Panc1 (cell line): ENCODE measurements at regions not wholly inside any gene's neighbourhood (a gene's known extent, or its start where the extent isn't known, plus 50 kb on each side); places are given as distances from the start of the nearest gene placed in this dataset.
"Not testable (repeated sequence)": the region's sequence is repeated elsewhere in the genome, so short reads cannot be mapped to it uniquely, and the experiment has no call there.

ENCODE experiments used
- ATAC-seq: fragments of 200-7000 bp; cut with Tn5 transposase; 2 replicates; pipeline ENCODE4 v1.9.1; 2020; ENCODE audit warnings: mild to moderate bottlenecking, moderate library complexity
- BruUV-seq: library from RNA; stranded (reverse); fragments of 400-500 nt; replicated peaks from 2 replicates; lab custom pipeline; 2021; lab: Mats Ljungman, UMichigan
- CTCF ChIA-PET: fragments of 300-600 bp; sonication (Branson Sonifier 250); formaldehyde crosslinking; loops from one replicate; lab custom pipeline; 2022; ENCODE audit warnings: antibody characterized with exemption; lab: Charles Lee
- POLR2A ChIA-PET: fragments of 300-600 bp; sonication (Branson Sonifier 250); formaldehyde crosslinking; loops from one replicate; lab custom pipeline; 2022; ENCODE audit warnings: antibody characterized with exemption; lab: Charles Lee
- DNase-seq: peaks from one replicate; pipeline ENCODE4 v3.0.0-alpha.2; 2010; ENCODE audit warnings: low read depth, low spot score
- H3K27ac ChIP-seq: 2 replicates; pipeline ENCODE4 v1.5.1; 2011; ENCODE audit warnings: mild to moderate bottlenecking, low read length, inconsistent platforms
- H3K27me3 ChIP-seq: fragments of 200-500 bp; sonication (Bioruptor generic); 2 replicates; pipeline ENCODE4 v1.6.0; 2014; ENCODE audit warnings: low read length, inconsistent platforms; ENCODE audit not compliant: control insufficient read depth, insufficient read depth
- H3K36me3 ChIP-seq: fragments of 200-500 bp; sonication (Bioruptor generic); 2 replicates; pipeline ENCODE4 v1.5.1; 2014; ENCODE audit warnings: inconsistent platforms, mild to moderate bottlenecking, low read length, moderate library complexity; ENCODE audit not compliant: control insufficient read depth, insufficient read depth
- H3K4me1 ChIP-seq: 2 replicates; pipeline ENCODE4 v1.5.1; 2011; ENCODE audit warnings: inconsistent platforms, mild to moderate bottlenecking, low read length, moderate library complexity; ENCODE audit not compliant: control insufficient read depth, insufficient read depth
- H3K4me3 ChIP-seq, 2 experiments: 2 replicates each; pipeline ENCODE4 v1.5.1; 2011 to 2012; ENCODE audit warnings: low read depth in 2 of 2, low read length in 2 of 2, mild to moderate bottlenecking in 2 of 2, inconsistent platforms in 1 of 2, moderate library complexity in 1 of 2
- H3K9me3 ChIP-seq: fragments of 200-500 bp; sonication (Bioruptor generic); 2 replicates; pipeline ENCODE4 v1.5.1; 2014; ENCODE audit warnings: low read depth, mild to moderate bottlenecking, inconsistent platforms, low read length, moderate library complexity; ENCODE audit not compliant: control insufficient read depth, insufficient read depth
- POLR2AphosphoS5 ChIP-seq: IDR thresholded peaks from 2 replicates; pipeline ENCODE4 v1.6.1; 2012; ENCODE audit warnings: mild to moderate bottlenecking, low read depth, low read length, moderate library complexity
- SIN3A ChIP-seq: IDR thresholded peaks from 2 replicates; pipeline ENCODE4 v1.6.1; 2012; ENCODE audit warnings: low read depth, mild to moderate bottlenecking, low read length, moderate library complexity, borderline replicate concordance; ENCODE audit not compliant: insufficient read depth
- TCF7L2 ChIP-seq: IDR thresholded peaks from 2 replicates; pipeline ENCODE4 v1.6.1; 2011; ENCODE audit warnings: mild to moderate bottlenecking, low read depth, low read length, inconsistent platforms
- in situ Hi-C: cut with HindIII; loops from 2 replicates; pipeline ENCODE4 v1.10.0; 2016; ENCODE audit warnings: low sequenced_read_pairs, low pct_unique_long_range_greater_than_20kb
- intact Hi-C: fragments of 100-400 bp; cut with micrococcal nuclease; formaldehyde crosslinking; loops from one replicate; pipeline ENCODE4 v1.10.0; 2022; ENCODE audit not compliant: unreplicated experiment
- TF ChIP-seq, protein P1 (sequence below), 2 experiments: IDR thresholded peaks; 2 replicates each; pipeline ENCODE4 v1.6.1; 2011 to 2012; ENCODE audit warnings: low read depth in 2 of 2, control low read depth in 1 of 2, low read length in 1 of 2, mild to moderate bottlenecking in 1 of 2, moderate library complexity in 1 of 2; ENCODE audit not compliant: insufficient read depth in 1 of 2
- TF ChIP-seq, protein P2 (sequence below): fragments of 450-650 bp; IDR thresholded peaks from 2 replicates; pipeline ENCODE4 v1.5.1; 2017; ENCODE audit warnings: mild to moderate bottlenecking

DNA sequence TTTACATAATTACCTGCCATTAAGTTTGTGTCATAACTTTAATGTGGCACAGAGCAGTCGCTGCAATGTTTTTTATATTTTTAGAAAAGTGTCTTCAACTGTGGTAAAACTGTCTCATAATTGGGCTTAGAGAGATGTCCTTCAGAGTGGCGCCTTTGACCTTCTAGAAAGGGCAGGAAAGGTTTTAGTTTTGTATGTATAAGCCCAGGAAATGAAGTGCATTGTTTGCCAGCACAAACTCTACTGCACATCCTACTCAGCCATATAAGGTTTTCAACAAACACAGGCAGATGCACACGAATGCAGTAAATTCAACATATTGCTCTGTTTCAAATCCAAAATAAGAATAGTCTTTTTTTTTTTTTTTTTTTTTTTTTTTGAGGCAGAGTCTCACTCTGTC lies 201.4 kb downstream of the ALDH8A1 start:
- Histone ChIP-seq H3K27ac (no peak overlapping the region), H3K27me3 (no peaks in the 10 kb centered on the region), H3K9me3 (no peaks in the 10 kb centered on the region), H3K4me1 (no peaks in the 10 kb centered on the region), H3K36me3 (no peaks in the 10 kb centered on the region), H3K4me3 (no peak overlapping the region)
- in situ Hi-C loops = no loop called here
- no peak for TF ChIP-seq SIN3A
- TF ChIP-seq, protein P1, sequence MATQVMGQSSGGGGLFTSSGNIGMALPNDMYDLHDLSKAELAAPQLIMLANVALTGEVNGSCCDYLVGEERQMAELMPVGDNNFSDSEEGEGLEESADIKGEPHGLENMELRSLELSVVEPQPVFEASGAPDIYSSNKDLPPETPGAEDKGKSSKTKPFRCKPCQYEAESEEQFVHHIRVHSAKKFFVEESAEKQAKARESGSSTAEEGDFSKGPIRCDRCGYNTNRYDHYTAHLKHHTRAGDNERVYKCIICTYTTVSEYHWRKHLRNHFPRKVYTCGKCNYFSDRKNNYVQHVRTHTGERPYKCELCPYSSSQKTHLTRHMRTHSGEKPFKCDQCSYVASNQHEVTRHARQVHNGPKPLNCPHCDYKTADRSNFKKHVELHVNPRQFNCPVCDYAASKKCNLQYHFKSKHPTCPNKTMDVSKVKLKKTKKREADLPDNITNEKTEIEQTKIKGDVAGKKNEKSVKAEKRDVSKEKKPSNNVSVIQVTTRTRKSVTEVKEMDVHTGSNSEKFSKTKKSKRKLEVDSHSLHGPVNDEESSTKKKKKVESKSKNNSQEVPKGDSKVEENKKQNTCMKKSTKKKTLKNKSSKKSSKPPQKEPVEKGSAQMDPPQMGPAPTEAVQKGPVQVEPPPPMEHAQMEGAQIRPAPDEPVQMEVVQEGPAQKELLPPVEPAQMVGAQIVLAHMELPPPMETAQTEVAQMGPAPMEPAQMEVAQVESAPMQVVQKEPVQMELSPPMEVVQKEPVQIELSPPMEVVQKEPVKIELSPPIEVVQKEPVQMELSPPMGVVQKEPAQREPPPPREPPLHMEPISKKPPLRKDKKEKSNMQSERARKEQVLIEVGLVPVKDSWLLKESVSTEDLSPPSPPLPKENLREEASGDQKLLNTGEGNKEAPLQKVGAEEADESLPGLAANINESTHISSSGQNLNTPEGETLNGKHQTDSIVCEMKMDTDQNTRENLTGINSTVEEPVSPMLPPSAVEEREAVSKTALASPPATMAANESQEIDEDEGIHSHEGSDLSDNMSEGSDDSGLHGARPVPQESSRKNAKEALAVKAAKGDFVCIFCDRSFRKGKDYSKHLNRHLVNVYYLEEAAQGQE (IDR thresholded peaks at IDR 0.05; ENCODE audit: insufficient read depth in 1 of 2, low read depth in 2 of 2, low read length in 1 of 2) = no peak
- no peak for TF ChIP-seq TCF7L2
- no peak for TF ChIP-seq POLR2AphosphoS5
- TF ChIP-seq, protein P2, sequence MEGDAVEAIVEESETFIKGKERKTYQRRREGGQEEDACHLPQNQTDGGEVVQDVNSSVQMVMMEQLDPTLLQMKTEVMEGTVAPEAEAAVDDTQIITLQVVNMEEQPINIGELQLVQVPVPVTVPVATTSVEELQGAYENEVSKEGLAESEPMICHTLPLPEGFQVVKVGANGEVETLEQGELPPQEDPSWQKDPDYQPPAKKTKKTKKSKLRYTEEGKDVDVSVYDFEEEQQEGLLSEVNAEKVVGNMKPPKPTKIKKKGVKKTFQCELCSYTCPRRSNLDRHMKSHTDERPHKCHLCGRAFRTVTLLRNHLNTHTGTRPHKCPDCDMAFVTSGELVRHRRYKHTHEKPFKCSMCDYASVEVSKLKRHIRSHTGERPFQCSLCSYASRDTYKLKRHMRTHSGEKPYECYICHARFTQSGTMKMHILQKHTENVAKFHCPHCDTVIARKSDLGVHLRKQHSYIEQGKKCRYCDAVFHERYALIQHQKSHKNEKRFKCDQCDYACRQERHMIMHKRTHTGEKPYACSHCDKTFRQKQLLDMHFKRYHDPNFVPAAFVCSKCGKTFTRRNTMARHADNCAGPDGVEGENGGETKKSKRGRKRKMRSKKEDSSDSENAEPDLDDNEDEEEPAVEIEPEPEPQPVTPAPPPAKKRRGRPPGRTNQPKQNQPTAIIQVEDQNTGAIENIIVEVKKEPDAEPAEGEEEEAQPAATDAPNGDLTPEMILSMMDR = no peak
- ATAC-seq (no peak), DNase-seq (no peak)
- BruUV-seq = no TSS peak
- ChIA-PET POLR2A (no interaction called here), CTCF (no interaction called here)
- intact Hi-C loops = no loop called here

DNA sequence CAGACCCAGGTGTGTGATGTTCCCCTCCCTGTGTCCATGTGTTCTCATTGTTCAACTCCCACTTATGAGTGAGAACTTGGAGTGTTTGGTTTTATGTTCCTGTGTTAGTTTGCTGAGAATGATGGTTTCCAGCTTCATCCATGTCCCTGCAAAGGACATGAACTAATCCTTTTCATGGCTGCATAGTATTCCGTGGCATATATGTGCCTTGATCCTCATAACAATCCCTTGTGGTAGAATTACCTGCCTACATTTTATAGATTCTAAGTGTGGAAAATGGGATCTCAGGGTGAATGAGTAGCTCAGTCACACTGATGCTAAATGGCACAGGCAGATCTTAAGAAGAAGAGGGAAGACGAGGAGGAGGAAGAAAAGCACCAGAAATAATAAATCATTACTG lies 202.7 kb downstream of the ALDH8A1 start:
- DNase-seq, H3K9me3 ChIP-seq, H3K4me3 ChIP-seq, intact Hi-C loops, H3K27ac ChIP-seq, H3K27me3 ChIP-seq, H3K36me3 ChIP-seq, CTCF ChIA-PET, ATAC-seq, H3K4me1 ChIP-seq, in situ Hi-C loops, BruUV-seq, POLR2A ChIA-PET: not testable (repeated sequence)

DNA sequence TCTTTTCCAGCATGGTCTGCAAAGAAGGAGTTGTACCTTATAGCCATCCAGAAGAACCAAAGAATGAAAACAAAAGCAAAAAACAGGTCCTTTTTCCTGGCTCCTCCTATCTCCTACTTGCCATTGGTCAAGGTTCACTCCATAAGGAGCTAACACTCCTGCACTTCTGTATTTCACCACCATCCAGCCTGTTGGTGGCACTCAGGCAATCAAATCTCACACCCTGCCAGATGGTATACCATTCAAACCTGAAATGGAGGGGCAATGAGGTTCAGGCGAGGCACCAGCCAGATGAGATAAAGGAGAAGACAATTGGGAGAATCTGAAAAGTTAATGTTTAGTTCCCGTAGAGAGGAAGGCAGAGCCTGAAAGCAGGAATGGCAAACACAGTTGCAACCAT lies 203.8 kb downstream of the ALDH8A1 start:
- no TSS peak for BruUV-seq
- Histone ChIP-seq H3K27ac (no peak overlapping the region), H3K4me3 (no peak overlapping the region), H3K9me3 (no peaks in the 10 kb centered on the region), H3K27me3 (0 out of 2 replicates have a peak, but pooled peaks cover 2% of the 10 kb centered on the region), H3K36me3 (no peaks in the 10 kb centered on the region), H3K4me1 (no peaks in the 10 kb centered on the region)
- TF ChIP-seq, protein P1 (IDR thresholded peaks at IDR 0.05; ENCODE audit: insufficient read depth in 1 of 2, low read depth in 2 of 2, low read length in 1 of 2) = no peak
- TF ChIP-seq TCF7L2 (no peak), POLR2AphosphoS5 (no peak), SIN3A (no peak)
- TF ChIP-seq, protein P2 = no peak
- DNase-seq = no peak
- ATAC-seq = no peak
- ChIA-PET CTCF (no interaction called here), POLR2A (no interaction called here)
- in situ Hi-C loops = no loop called here
- intact Hi-C loops = no loop called here

DNA sequence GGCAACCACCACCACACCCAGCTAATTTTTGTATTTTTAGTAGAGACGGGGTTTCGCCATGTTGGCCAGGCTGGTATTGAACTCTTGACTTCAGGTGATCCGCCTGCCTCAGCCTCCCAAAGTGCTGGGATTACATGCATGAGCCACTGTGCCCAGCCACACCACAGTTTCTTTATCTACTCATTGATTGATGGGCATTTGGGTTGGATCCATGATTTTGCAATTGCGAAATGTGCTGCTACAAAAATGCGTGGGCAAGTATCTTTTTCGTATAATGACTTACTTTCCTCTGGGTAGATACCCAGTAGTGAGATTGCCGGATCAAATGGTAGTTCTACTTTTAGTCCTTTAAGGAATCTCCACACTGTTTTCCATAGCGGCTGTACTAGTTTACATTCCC lies 204.7 kb downstream of the ALDH8A1 start:
- BruUV-seq, CTCF ChIA-PET, POLR2A ChIA-PET, H3K4me3 ChIP-seq, H3K9me3 ChIP-seq, ATAC-seq, in situ Hi-C loops, H3K36me3 ChIP-seq, intact Hi-C loops, H3K27ac ChIP-seq, H3K27me3 ChIP-seq, DNase-seq, H3K4me1 ChIP-seq: not testable (repeated sequence)
